BE2C (cell line): ENCODE measurements at regions not wholly inside any gene's neighbourhood (a gene's known extent, or its start where the extent isn't known, plus 50 kb on each side); places are given as distances from the start of the nearest gene placed in this dataset.

ENCODE experiments used
- DNase-seq: peaks from one replicate; pipeline ENCODE4 v3.0.0-alpha.2; 2020
- H3K27me3 ChIP-seq: fragments of 250-450 bp; sonication (Bioruptor Pico); 2 replicates; pipeline ENCODE4 v1.5.1; 2020; ENCODE audit warnings: mild to moderate bottlenecking
- H3K36me3 ChIP-seq: fragments of 250-450 bp; sonication (Bioruptor Pico); 2 replicates; pipeline ENCODE4 v1.5.1; 2020; ENCODE audit warnings: mild to moderate bottlenecking
- H3K4me1 ChIP-seq: fragments of 250-450 bp; sonication (Bioruptor Pico); 2 replicates; pipeline ENCODE4 v1.5.1; 2020
- H3K4me3 ChIP-seq: 2 replicates; pipeline ENCODE4 v1.5.1; 2011; ENCODE audit warnings: low read depth, low read length
- H3K9me3 ChIP-seq: fragments of 250-450 bp; sonication (Bioruptor Pico); 2 replicates; pipeline ENCODE4 v1.5.1; 2020
- CTCF ChIP-seq: IDR thresholded peaks from 2 replicates; pipeline ENCODE4 v1.5.1; 2012; ENCODE audit warnings: mild to moderate bottlenecking, low read depth, low read length

GRCh38 chr2:196324211-196324610 lies 152.8 kb upstream of the STK17B start:
- Histone ChIP-seq H3K9me3 (no peaks in the 10 kb centered on the region), H3K36me3 (no peaks in the 10 kb centered on the region), H3K4me1 (no peaks in the 10 kb centered on the region; the same call in 1 of the 2 replicates), H3K27me3 (no peaks in the 10 kb centered on the region), H3K4me3 (no peak overlapping the region)
- TF ChIP-seq CTCF, result no peak
- no peak for DNase-seq

- no peak for DNase-seq
- no peak overlapping the region for H3K4me3 ChIP-seq
- no peaks in the 10 kb centered on the region for H3K27me3 ChIP-seq
- TF ChIP-seq CTCF, result no peak
- no peaks in the 10 kb centered on the region for H3K36me3 ChIP-seq
- peaks cover 4% of the 10 kb centered on the region for H3K4me1 ChIP-seq
- H3K9me3 ChIP-seq, result no peaks in the 10 kb centered on the region
These were observed 156.8 kb upstream of the STK17B start for GRCh38 chr2:196328088-196328680.

GRCh38 chr2:196329959-196330358 lies 158.6 kb upstream of the STK17B start:
- Histone ChIP-seq H3K27me3 (no peaks in the 10 kb centered on the region), H3K36me3 (no peaks in the 10 kb centered on the region), H3K4me1 (peaks cover 4% of the 10 kb centered on the region), H3K4me3 (no peak overlapping the region), H3K9me3 (no peaks in the 10 kb centered on the region)
- TF ChIP-seq CTCF, result no peak
- no peak for DNase-seq

- no peaks in the 10 kb centered on the region for H3K36me3 ChIP-seq
- no peak overlapping the region for H3K4me3 ChIP-seq
- no peaks in the 10 kb centered on the region for H3K9me3 ChIP-seq
- no peak for TF ChIP-seq CTCF
- peaks cover 4% of the 10 kb centered on the region for H3K4me1 ChIP-seq
- no peak for DNase-seq
- no peaks in the 10 kb centered on the region for H3K27me3 ChIP-seq
These were observed 159.3 kb upstream of the STK17B start for GRCh38 chr2:196330645-196331044.

GRCh38 chr2:196331143-196331542 lies 159.8 kb upstream of the STK17B start:
- no peaks in the 10 kb centered on the region for H3K36me3 ChIP-seq

More at GRCh38 chr2:196331143-196331542, 159.8 kb upstream of the STK17B start:
- DNase-seq, result no peak
- H3K4me1 ChIP-seq, result peaks cover 4% of the 10 kb centered on the region
- no peak for TF ChIP-seq CTCF
- no peak overlapping the region for H3K4me3 ChIP-seq
- no peaks in the 10 kb centered on the region for H3K9me3 ChIP-seq
- no peaks in the 10 kb centered on the region for H3K27me3 ChIP-seq
